Gastroesophageal sphincter (tissue), 4 donors: ENCODE measurements at regions not wholly inside any gene's neighbourhood (a gene's known extent, or its start where the extent isn't known, plus 50 kb on each side); places are given as distances from the start of the nearest gene placed in this dataset.

Experiments
- ATAC-seq: fragments of 150-250 bp; one replicate; pipeline ENCODE4 v1.9.1; 2016; ENCODE audit warnings: mild to moderate bottlenecking, moderate library complexity
- H3K27ac ChIP-seq, 4 donors: fragments of 200-600 bp; sonication (generic) in 3 of 4; 1 replicate in 3 of 4; 2 replicates in 1 of 4; pipeline ENCODE4 v1.5.1; 2016 to 2019
- H3K27me3 ChIP-seq: fragments of 200-600 bp; sonication (generic); one replicate; pipeline ENCODE4 v1.5.1; 2019
- H3K36me3 ChIP-seq, 2 donors: fragments of 200-600 bp; sonication (generic); one replicate each; pipeline ENCODE4 v1.5.1; 2019; ENCODE audit warnings: control low read depth in 1 of 2
- H3K4me1 ChIP-seq, 3 donors: fragments of 200-600 bp; sonication (generic); 1 replicate in 2 of 3; 2 replicates in 1 of 3; pipeline ENCODE4 v1.5.1; 2016 to 2019; ENCODE audit warnings: control low read depth in 2 of 3
- H3K4me3 ChIP-seq, 2 donors: fragments of 200-600 bp; sonication (generic); one replicate each; pipeline ENCODE4 v1.5.1; 2019; ENCODE audit warnings: mild to moderate bottlenecking in 1 of 2, moderate library complexity in 1 of 2
- H3K9me3 ChIP-seq, 3 donors: fragments of 200-600 bp; sonication (generic); one replicate each; pipeline ENCODE4 v1.5.1; 2017 to 2019; ENCODE audit warnings: control low read depth in 2 of 3
- EP300 ChIP-seq: sonication (generic); formaldehyde crosslinking; IDR thresholded peaks from one replicate; pipeline ENCODE4 v1.6.1; 2017; ENCODE audit warnings: antibody characterized with exemption, mild to moderate bottlenecking
- POLR2A ChIP-seq, 2 donors: fragments of 450-650 bp; IDR thresholded peaks; one replicate each; pipeline ENCODE4 v1.6.1; 2017; ENCODE audit warnings: antibody characterized with exemption in 2 of 2, mild to moderate bottlenecking in 2 of 2, moderate library complexity in 1 of 2
- POLR2AphosphoS5 ChIP-seq: sonication (generic); formaldehyde crosslinking; IDR thresholded peaks from one replicate; pipeline ENCODE4 v1.6.1; 2017; ENCODE audit warnings: antibody characterized with exemption
- WGBS, 2 donors: methylation state at CpG; one replicate each; pipeline ENCODE4 v1.1.5; 2018; ENCODE audit warnings: low coverage in 1 of 2; 5-methylcytosine and 5-hydroxymethylcytosine counted together
- TF ChIP-seq, protein P1 (sequence below), 4 experiments: fragments of 200-600 bp in 2 of 4; fragments of 450-650 bp in 2 of 4; sonication (generic) in 1 of 4; IDR thresholded peaks; one replicate each; pipeline ENCODE4 v1.5.1; 2017 to 2019; ENCODE audit warnings: antibody characterized with exemption in 4 of 4, mild to moderate bottlenecking in 2 of 4, moderate library complexity in 2 of 4

DNA sequence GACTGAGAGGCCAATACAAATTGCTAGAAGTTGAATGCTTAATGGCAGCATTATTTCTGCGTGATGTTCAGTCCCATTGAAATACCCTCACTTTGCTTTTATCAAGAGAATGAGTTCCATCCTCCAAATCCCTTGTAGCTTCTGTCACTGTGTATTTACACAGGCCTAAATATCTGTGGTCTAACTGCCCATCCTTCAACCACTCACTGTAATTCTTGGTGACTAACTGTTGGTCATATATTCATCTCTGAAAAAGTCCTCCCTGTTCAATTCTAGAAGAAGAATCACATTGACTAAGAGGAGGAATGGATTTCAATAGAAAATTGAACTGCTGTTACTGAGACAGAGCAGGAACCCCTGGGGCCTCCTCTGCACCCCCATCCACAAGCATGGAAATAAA is 74.2 kb upstream of the L3MBTL4 start:
- Histone ChIP-seq H3K36me3 (no peaks in the 10 kb centered on the region), H3K4me1 (no peaks in the 10 kb centered on the region), H3K27ac (no peak overlapping the region), H3K27me3 (no peaks in the 10 kb centered on the region), H3K4me3 (no peak overlapping the region), H3K9me3 (no peaks in the 10 kb centered on the region)
- no peak for ATAC-seq
- WGBS, 2 donors, result 100% methylated on average over 1 of the region's 1 CpG
- TF ChIP-seq EP300 (no peak), POLR2A (IDR thresholded peaks at IDR 0.05) (no peak), POLR2AphosphoS5 (no peak)
- TF ChIP-seq, protein P1, sequence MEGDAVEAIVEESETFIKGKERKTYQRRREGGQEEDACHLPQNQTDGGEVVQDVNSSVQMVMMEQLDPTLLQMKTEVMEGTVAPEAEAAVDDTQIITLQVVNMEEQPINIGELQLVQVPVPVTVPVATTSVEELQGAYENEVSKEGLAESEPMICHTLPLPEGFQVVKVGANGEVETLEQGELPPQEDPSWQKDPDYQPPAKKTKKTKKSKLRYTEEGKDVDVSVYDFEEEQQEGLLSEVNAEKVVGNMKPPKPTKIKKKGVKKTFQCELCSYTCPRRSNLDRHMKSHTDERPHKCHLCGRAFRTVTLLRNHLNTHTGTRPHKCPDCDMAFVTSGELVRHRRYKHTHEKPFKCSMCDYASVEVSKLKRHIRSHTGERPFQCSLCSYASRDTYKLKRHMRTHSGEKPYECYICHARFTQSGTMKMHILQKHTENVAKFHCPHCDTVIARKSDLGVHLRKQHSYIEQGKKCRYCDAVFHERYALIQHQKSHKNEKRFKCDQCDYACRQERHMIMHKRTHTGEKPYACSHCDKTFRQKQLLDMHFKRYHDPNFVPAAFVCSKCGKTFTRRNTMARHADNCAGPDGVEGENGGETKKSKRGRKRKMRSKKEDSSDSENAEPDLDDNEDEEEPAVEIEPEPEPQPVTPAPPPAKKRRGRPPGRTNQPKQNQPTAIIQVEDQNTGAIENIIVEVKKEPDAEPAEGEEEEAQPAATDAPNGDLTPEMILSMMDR (IDR thresholded peaks at IDR 0.05), result no peak

DNA sequence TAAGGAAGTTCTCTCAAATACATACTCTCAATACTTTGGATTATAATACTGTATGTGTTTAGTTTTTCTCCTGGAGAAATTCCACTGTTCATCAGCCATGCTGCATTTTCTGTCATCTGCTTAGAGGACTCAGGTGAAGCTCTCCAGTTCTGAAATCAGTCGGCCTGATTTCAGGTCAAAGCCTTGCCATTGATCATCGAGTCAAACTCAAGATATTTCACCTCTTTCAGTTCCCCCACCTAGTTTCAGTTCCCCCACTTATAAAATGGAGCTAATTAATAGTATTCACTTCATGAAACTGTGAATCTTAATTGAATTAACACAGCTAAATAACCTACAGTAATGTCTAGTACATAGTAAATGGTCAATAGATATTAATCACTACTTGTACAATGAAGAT is 75.3 kb upstream of the L3MBTL4 start:
- Histone ChIP-seq H3K9me3 (no peaks in the 10 kb centered on the region), H3K4me3 (no peak overlapping the region), H3K27ac (no peak overlapping the region), H3K36me3 (no peaks in the 10 kb centered on the region), H3K27me3 (no peaks in the 10 kb centered on the region), H3K4me1 (no peaks in the 10 kb centered on the region)
- no peak for ATAC-seq
- no peak for TF ChIP-seq POLR2AphosphoS5
- TF ChIP-seq, protein P1 (IDR thresholded peaks at IDR 0.05), result no peak
- TF ChIP-seq EP300, result no peak
- no peak for TF ChIP-seq POLR2A (IDR thresholded peaks at IDR 0.05)
- whole genome bisulfite sequencing, 2 donors, result 60 to 72% methylated on average over 2 of the region's 2 CpGs

DNA sequence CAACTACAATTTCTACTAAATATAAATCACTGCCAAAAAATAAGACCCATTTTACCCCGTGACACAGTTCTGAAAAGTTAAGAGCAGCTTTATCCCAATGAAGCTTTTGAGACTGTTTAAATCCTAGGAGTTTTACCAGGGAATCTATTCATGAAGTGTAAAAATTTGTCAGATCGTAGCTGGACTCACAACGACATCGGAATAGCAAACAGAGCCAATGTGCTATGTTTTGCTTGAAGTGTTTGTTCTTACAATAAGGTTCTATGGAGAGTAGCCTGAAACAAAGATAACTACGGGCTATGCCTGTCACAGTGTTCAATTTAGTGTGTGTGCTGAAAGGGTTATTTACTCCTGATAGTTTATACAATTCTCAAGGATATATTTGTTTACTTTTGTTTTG is 78.5 kb upstream of the L3MBTL4 start:
- no peaks in the 10 kb centered on the region for H3K4me1 ChIP-seq
- H3K27ac ChIP-seq, result no peak overlapping the region
- no peaks in the 10 kb centered on the region for H3K9me3 ChIP-seq
- no peaks in the 10 kb centered on the region for H3K36me3 ChIP-seq
- 70 to 74% methylated on average over 4 to 5 of the region's 5 CpGs for WGBS, 2 donors
- no peak for ATAC-seq
- no peaks in the 10 kb centered on the region for H3K27me3 ChIP-seq
- no peak overlapping the region for H3K4me3 ChIP-seq
- TF ChIP-seq POLR2A (IDR thresholded peaks at IDR 0.05), result no peak
- no peak for TF ChIP-seq EP300
- TF ChIP-seq POLR2AphosphoS5, result no peak
- TF ChIP-seq, protein P1 (IDR thresholded peaks at IDR 0.05), result no peak

DNA sequence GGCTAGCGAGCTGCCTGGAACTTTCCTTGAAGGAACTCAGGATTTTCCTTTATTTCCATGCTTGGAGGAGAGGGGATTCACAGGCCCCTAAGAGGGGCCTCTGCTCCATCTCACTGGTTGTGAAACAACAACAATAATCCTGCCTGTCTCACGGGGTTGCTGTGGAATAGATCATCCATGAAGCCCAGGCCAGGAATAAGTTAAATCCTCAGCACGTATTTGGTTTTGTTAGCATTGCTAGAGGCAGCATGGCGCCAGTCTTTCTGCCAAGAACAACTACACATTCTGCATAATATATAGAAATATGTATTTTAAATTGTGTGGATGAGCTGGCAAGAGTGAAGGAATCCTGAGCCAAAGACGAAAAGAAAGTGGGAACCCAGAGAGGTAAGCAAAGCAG is 80.8 kb upstream of the L3MBTL4 start:
- Histone ChIP-seq H3K27ac (no peak overlapping the region), H3K36me3 (no peaks in the 10 kb centered on the region), H3K27me3 (no peaks in the 10 kb centered on the region), H3K4me3 (no peak overlapping the region), H3K4me1 (no peaks in the 10 kb centered on the region), H3K9me3 (no peaks in the 10 kb centered on the region)
- no peak for ATAC-seq
- TF ChIP-seq POLR2AphosphoS5 (no peak), EP300 (no peak), POLR2A (IDR thresholded peaks at IDR 0.05) (no peak)
- TF ChIP-seq, protein P1 (IDR thresholded peaks at IDR 0.05), result no peak
- 49 to 52% methylated on average over 5 of the region's 5 CpGs for WGBS, 2 donors

DNA sequence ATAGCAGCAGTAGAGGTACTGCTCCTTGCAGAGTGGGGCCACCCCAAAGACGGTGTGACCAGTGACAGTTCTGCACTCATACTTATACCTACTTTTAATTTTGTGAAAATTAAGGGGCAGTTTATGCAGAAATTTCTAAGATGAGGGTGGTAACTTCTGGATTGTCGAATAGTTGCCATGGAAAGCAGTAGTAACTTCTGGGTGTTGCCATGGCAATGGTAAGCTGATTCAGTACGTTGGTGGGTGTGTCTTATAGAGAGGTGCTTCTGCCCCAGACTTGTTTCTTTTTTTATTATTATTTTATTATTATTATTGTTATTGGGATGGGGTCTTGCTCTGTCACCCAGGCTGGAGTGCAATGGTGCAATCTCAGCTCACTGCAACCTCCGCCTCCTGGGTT is 82.8 kb upstream of the L3MBTL4 start:
- no peak overlapping the region for H3K4me3 ChIP-seq
- WGBS, 2 donors, result 68 to 76% methylated on average over 3 of the region's 4 CpGs
- no peak for ATAC-seq
- TF ChIP-seq POLR2A (IDR thresholded peaks at IDR 0.05) (no peak), POLR2AphosphoS5 (no peak), EP300 (no peak)
- TF ChIP-seq, protein P1 (IDR thresholded peaks at IDR 0.05), result no peak
- no peaks in the 10 kb centered on the region for H3K27me3 ChIP-seq
- H3K27ac ChIP-seq, result no peak overlapping the region
- no peaks in the 10 kb centered on the region for H3K9me3 ChIP-seq
- H3K36me3 ChIP-seq, result no peaks in the 10 kb centered on the region
- H3K4me1 ChIP-seq, result no peaks in the 10 kb centered on the region
